NT2/D1 (cell line): ENCODE measurements at regions not wholly inside any gene's neighbourhood (a gene's known extent, or its start where the extent isn't known, plus 50 kb on each side); places are given as distances from the start of the nearest gene placed in this dataset.

ENCODE experiments used
- SUZ12 ChIP-seq: IDR thresholded peaks from 2 replicates; pipeline ENCODE4 v1.6.1; 2011; ENCODE audit not compliant: insufficient read length, insufficient read depth; ENCODE audit errors: extremely low read depth
- YY1 ChIP-seq: IDR thresholded peaks from 2 replicates; pipeline ENCODE4 v1.6.1; 2011; ENCODE audit not compliant: insufficient read length, insufficient read depth
- ZNF274 ChIP-seq: IDR thresholded peaks from 2 replicates; pipeline ENCODE4 v1.6.1; 2011; ENCODE audit warnings: mild to moderate bottlenecking, low read depth, low read length

GRCh38 chr17:70878879-70879278 lies 709.5 kb downstream of the KCNJ2 start:
- TF ChIP-seq YY1 (no peak), SUZ12 (no peak), ZNF274 (no peak)
